GM23338 (cell line): ENCODE measurements at regions not wholly inside any gene's neighbourhood (a gene's known extent, or its start where the extent isn't known, plus 50 kb on each side); places are given as distances from the start of the nearest gene placed in this dataset.

ENCODE experiments used
- ATAC-seq: fragments of 200-7000 bp; cut with Tn5 transposase; 3 replicates; pipeline ENCODE4 v1.9.1; 2020
- DNase-seq: peaks from one replicate; pipeline ENCODE4 v3.0.0-alpha.2; 2015; ENCODE audit warnings: low spot score
- H2AFZ ChIP-seq: fragments of 200-600 bp; sonication (generic); 2 replicates; pipeline ENCODE4 v1.8.0; 2016; ENCODE audit warnings: antibody characterized with exemption, mild to moderate bottlenecking, moderate library complexity
- H3F3A ChIP-seq: fragments of 200-600 bp; sonication (generic); replicated peaks from 2 replicates; pipeline ENCODE4 v1.8.0; 2017; ENCODE audit warnings: antibody characterized with exemption, mixed run types, low read depth
- H3K27ac ChIP-seq: fragments of 200-600 bp; sonication (generic); 2 replicates; pipeline ENCODE4 v1.6.1; 2016; ENCODE audit warnings: low read depth
- H3K27me3 ChIP-seq: fragments of 200-600 bp; sonication (generic); 2 replicates; pipeline ENCODE4 v1.8.0; 2016; ENCODE audit warnings: mild to moderate bottlenecking, mixed run types, moderate library complexity; ENCODE audit not compliant: insufficient read depth
- H3K36me3 ChIP-seq: fragments of 200-600 bp; sonication (generic); 2 replicates; pipeline ENCODE4 v1.8.0; 2016; ENCODE audit warnings: mild to moderate bottlenecking; ENCODE audit not compliant: insufficient read depth
- H3K4me1 ChIP-seq: fragments of 200-600 bp; sonication (generic); 2 replicates; pipeline ENCODE4 v1.8.0; 2016; ENCODE audit warnings: mild to moderate bottlenecking, moderate library complexity; ENCODE audit not compliant: insufficient read depth
- H3K4me2 ChIP-seq: fragments of 200-600 bp; sonication (generic); 2 replicates; pipeline ENCODE4 v1.7.1; 2017; ENCODE audit warnings: mixed run types
- H3K4me3 ChIP-seq: fragments of 200-600 bp; sonication (generic); 2 replicates; pipeline ENCODE4 v1.6.1; 2016; ENCODE audit warnings: mixed run types
- H3K79me2 ChIP-seq: fragments of 200-600 bp; sonication (generic); replicated peaks from 2 replicates; pipeline ENCODE4 v1.8.0; 2017; ENCODE audit warnings: mild to moderate bottlenecking; ENCODE audit not compliant: insufficient read depth
- H3K9me2 ChIP-seq: fragments of 200-600 bp; sonication (generic); 2 replicates; pipeline ENCODE4 v1.8.0; 2017; ENCODE audit not compliant: insufficient read depth
- H4K20me1 ChIP-seq: fragments of 200-600 bp; sonication (generic); replicated peaks from 2 replicates; pipeline ENCODE4 v1.8.0; 2017; ENCODE audit warnings: mild to moderate bottlenecking; ENCODE audit not compliant: insufficient read depth
- H3K27ac Mint-ChIP-seq: 2 replicates; pipeline ENCODE4 v1.8.0; 2020; ENCODE audit warnings: inconsistent platforms, mild to moderate bottlenecking, moderate library complexity, mixed read lengths
- H3K27me3 Mint-ChIP-seq: 3 replicates; pipeline ENCODE4 v1.8.0; 2022; ENCODE audit warnings: low read depth, mild to moderate bottlenecking, moderate library complexity, mixed read lengths, inconsistent platforms; ENCODE audit not compliant: insufficient read depth, poor library complexity
- H3K36me3 Mint-ChIP-seq: 3 replicates; pipeline ENCODE4 v1.8.0; 2021; ENCODE audit warnings: low read depth, mild to moderate bottlenecking, inconsistent platforms, moderate library complexity, mixed read lengths
- H3K4me1 Mint-ChIP-seq: 3 replicates; pipeline ENCODE4 v1.8.0; 2020; ENCODE audit warnings: mild to moderate bottlenecking, inconsistent platforms, mixed read lengths
- H3K4me3 Mint-ChIP-seq: 3 replicates; pipeline ENCODE4 v1.8.0; 2021; ENCODE audit warnings: moderate library complexity, mild to moderate bottlenecking, inconsistent platforms, mixed read lengths
- H3K9me3 Mint-ChIP-seq: 3 replicates; pipeline ENCODE4 v1.8.0; 2020; ENCODE audit warnings: moderate library complexity, mild to moderate bottlenecking, inconsistent platforms, mixed read lengths
- CREB1 ChIP-seq: fragments of 250-450 bp; sonication (Bioruptor Pico); IDR thresholded peaks from 2 replicates; pipeline ENCODE4 v1.5.0; 2020; ENCODE audit warnings: low read depth, mild to moderate bottlenecking, moderate library complexity
- ETS1 ChIP-seq: IDR thresholded peaks from 2 replicates; pipeline ENCODE4 v1.6.1; 2016; ENCODE audit warnings: antibody characterized with exemption
- EZH2 ChIP-seq: fragments of 200-600 bp; sonication (generic); IDR thresholded peaks from one replicate; pipeline ENCODE4 v1.8.0; 2017; ENCODE audit warnings: antibody characterized with exemption, mild to moderate bottlenecking, low read depth; ENCODE audit not compliant: unreplicated experiment
- EZH2phosphoT487 ChIP-seq: fragments of 200-600 bp; sonication (generic); IDR thresholded peaks from one replicate; pipeline ENCODE4 v1.8.1; 2018; ENCODE audit warnings: antibody characterized with exemption; ENCODE audit not compliant: unreplicated experiment
- JUNB ChIP-seq: IDR thresholded peaks from one replicate; pipeline ENCODE4 v1.6.1; 2016; ENCODE audit warnings: antibody characterized with exemption; ENCODE audit not compliant: unreplicated experiment
- NANOG ChIP-seq: IDR thresholded peaks from 2 replicates; pipeline ENCODE4 v1.6.1; 2016; ENCODE audit warnings: antibody characterized with exemption, borderline replicate concordance
- POLR2AphosphoS5 ChIP-seq: IDR thresholded peaks from 2 replicates; pipeline ENCODE4 v1.6.1; 2016; ENCODE audit warnings: antibody characterized with exemption, low read depth
- STAT1 ChIP-seq: IDR thresholded peaks from one replicate; pipeline ENCODE4 v1.6.1; 2016; ENCODE audit warnings: antibody characterized with exemption; ENCODE audit not compliant: unreplicated experiment
- ZNF114 ChIP-seq: fragments of 250-450 bp; sonication (Bioruptor Pico); IDR thresholded peaks from 2 replicates; pipeline ENCODE4 v1.5.0; 2020; ENCODE audit warnings: mild to moderate bottlenecking, moderate library complexity
- ZNF331 ChIP-seq: fragments of 250-450 bp; sonication (Bioruptor Pico); IDR thresholded peaks from 2 replicates; pipeline ENCODE4 v1.5.0; 2020; ENCODE audit warnings: low read depth, mild to moderate bottlenecking, moderate library complexity
- ZNF462 ChIP-seq: fragments of 250-450 bp; sonication (Bioruptor Pico); IDR thresholded peaks from 2 replicates; pipeline ENCODE4 v1.5.0; 2020; ENCODE audit warnings: mild to moderate bottlenecking, moderate library complexity
- TF ChIP-seq, protein P1 (sequence below): IDR thresholded peaks from one replicate; pipeline ENCODE4 v1.6.1; 2018; ENCODE audit warnings: antibody characterized with exemption; ENCODE audit not compliant: unreplicated experiment
- TF ChIP-seq, protein P2 (sequence below), 2 experiments: fragments of 200-600 bp in 1 of 2; sonication (generic) in 1 of 2; conservative IDR thresholded peaks; 2 replicates each; pipeline versions ENCODE4 v1.5.1 to v1.6.1; 2016 to 2017; ENCODE audit warnings: antibody characterized with exemption in 2 of 2, low read depth in 2 of 2, mild to moderate bottlenecking in 2 of 2, moderate library complexity in 1 of 2

DNA sequence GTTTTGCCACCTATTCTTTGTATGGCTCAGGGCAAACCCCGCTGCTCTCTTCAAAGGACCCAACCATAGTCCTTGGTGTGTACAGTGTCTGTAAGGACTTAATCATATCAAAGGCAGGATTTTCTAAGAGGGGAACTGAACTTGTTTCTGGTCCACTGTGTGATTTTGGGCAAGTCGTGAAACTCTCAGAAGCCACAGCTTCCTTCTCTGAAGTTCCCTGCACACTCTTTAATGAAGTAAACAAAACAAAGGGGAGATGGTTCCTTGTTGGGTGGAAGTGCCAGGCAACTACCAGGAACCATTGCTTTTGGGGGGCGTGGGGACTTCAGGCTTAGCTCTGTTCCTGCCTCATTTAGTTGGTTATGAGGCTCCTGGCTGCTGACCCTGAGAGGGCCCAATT, 152.4 kb downstream of the VRK1 start:
- Histone ChIP-seq H2AFZ (no peak overlapping the region), H3K4me2 (no peak overlapping the region), H4K20me1 (no peaks in the 10 kb centered on the region), H3K27me3 (no peaks in the 10 kb centered on the region), H3F3A (no peaks in the 10 kb centered on the region), H3K4me3 (no peak overlapping the region), H3K9me2 (no peaks in the 10 kb centered on the region), H3K79me2 (no peaks in the 10 kb centered on the region), H3K27ac (no peak overlapping the region), H3K4me1 (no peaks in the 10 kb centered on the region), H3K36me3 (no peaks in the 10 kb centered on the region)
- peaks cover 2% of the 10 kb centered on the region; the same call in 1 of the 3 replicates for H3K36me3 Mint-ChIP-seq
- TF ChIP-seq NANOG (no peak), EZH2phosphoT487 (no peak), STAT1 (no peak), ZNF331 (CRISPR knock-in tag) (no peak), ZNF462 (CRISPR knock-in tag) (no peak), CREB1 (CRISPR knock-in tag) (no peak), ETS1 (no peak), JUNB (no peak), EZH2 (no peak), POLR2AphosphoS5 (no peak), ZNF114 (CRISPR knock-in tag) (no peak)
- TF ChIP-seq, protein P1, sequence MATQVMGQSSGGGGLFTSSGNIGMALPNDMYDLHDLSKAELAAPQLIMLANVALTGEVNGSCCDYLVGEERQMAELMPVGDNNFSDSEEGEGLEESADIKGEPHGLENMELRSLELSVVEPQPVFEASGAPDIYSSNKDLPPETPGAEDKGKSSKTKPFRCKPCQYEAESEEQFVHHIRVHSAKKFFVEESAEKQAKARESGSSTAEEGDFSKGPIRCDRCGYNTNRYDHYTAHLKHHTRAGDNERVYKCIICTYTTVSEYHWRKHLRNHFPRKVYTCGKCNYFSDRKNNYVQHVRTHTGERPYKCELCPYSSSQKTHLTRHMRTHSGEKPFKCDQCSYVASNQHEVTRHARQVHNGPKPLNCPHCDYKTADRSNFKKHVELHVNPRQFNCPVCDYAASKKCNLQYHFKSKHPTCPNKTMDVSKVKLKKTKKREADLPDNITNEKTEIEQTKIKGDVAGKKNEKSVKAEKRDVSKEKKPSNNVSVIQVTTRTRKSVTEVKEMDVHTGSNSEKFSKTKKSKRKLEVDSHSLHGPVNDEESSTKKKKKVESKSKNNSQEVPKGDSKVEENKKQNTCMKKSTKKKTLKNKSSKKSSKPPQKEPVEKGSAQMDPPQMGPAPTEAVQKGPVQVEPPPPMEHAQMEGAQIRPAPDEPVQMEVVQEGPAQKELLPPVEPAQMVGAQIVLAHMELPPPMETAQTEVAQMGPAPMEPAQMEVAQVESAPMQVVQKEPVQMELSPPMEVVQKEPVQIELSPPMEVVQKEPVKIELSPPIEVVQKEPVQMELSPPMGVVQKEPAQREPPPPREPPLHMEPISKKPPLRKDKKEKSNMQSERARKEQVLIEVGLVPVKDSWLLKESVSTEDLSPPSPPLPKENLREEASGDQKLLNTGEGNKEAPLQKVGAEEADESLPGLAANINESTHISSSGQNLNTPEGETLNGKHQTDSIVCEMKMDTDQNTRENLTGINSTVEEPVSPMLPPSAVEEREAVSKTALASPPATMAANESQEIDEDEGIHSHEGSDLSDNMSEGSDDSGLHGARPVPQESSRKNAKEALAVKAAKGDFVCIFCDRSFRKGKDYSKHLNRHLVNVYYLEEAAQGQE: no peak
- TF ChIP-seq, protein P2, sequence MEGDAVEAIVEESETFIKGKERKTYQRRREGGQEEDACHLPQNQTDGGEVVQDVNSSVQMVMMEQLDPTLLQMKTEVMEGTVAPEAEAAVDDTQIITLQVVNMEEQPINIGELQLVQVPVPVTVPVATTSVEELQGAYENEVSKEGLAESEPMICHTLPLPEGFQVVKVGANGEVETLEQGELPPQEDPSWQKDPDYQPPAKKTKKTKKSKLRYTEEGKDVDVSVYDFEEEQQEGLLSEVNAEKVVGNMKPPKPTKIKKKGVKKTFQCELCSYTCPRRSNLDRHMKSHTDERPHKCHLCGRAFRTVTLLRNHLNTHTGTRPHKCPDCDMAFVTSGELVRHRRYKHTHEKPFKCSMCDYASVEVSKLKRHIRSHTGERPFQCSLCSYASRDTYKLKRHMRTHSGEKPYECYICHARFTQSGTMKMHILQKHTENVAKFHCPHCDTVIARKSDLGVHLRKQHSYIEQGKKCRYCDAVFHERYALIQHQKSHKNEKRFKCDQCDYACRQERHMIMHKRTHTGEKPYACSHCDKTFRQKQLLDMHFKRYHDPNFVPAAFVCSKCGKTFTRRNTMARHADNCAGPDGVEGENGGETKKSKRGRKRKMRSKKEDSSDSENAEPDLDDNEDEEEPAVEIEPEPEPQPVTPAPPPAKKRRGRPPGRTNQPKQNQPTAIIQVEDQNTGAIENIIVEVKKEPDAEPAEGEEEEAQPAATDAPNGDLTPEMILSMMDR (conservative IDR thresholded peaks at IDR 0.05; ENCODE audit: low read depth in 2 of 2): no peak
- DNase-seq (no peak), ATAC-seq (no peak)
- peaks cover 14% of the 10 kb centered on the region for H3K4me1 Mint-ChIP-seq
- no peak overlapping the region for H3K27ac Mint-ChIP-seq
- H3K27me3 Mint-ChIP-seq: peaks cover 6% of the 10 kb centered on the region
- no peaks in the 10 kb centered on the region; the same call in 2 of the 3 replicates for H3K9me3 Mint-ChIP-seq
- no peak overlapping the region for H3K4me3 Mint-ChIP-seq
